ENCODE measurements at regions not wholly inside any gene's neighbourhood (a gene's known extent, or its start where the extent isn't known, plus 50 kb on each side); places are given as distances from the start of the nearest gene placed in this dataset.

- H3K4me3 ChIP-seq (ENCODE audit: low read depth, low read length) = no peak overlapping the region
- DNase-seq = no peak
- no peak for TF ChIP-seq CTCF (IDR thresholded peaks at IDR 0.05; ENCODE audit: low read depth, low read length, missing control alignments)
- H3K27ac ChIP-seq = no peak overlapping the region
- in situ Hi-C loops (cut with HindIII; ENCODE audit: low pct_ligation_motif_present, low sequenced_read_pairs) = no loop called here
- H3K27me3 ChIP-seq (replicated peaks) = no peaks in the 10 kb centered on the region
- H3K36me3 ChIP-seq (replicated peaks) = no peaks in the 10 kb centered on the region
Measured at GRCh38 chr7:155997431-155998327, 185.4 kb upstream of the SHH start.

GRCh38 chr7:155996718-155997280 lies 184.5 kb upstream of the SHH start:
- no peaks in the 10 kb centered on the region for H3K36me3 ChIP-seq (replicated peaks)
- no peaks in the 10 kb centered on the region for H3K27me3 ChIP-seq (replicated peaks)
- no peak for TF ChIP-seq CTCF (IDR thresholded peaks at IDR 0.05; ENCODE audit: low read depth, low read length, missing control alignments)
- no peak overlapping the region for H3K4me3 ChIP-seq (ENCODE audit: low read depth, low read length)
- no peak for DNase-seq
- in situ Hi-C loops (cut with HindIII; ENCODE audit: low pct_ligation_motif_present, low sequenced_read_pairs) = no loop called here
- H3K27ac ChIP-seq = no peak overlapping the region

GRCh38 chr7:155995183-155995612 lies 182.9 kb upstream of the SHH start:
- Histone ChIP-seq H3K4me3 (ENCODE audit: low read depth, low read length) (no peak overlapping the region), H3K27me3 (replicated peaks) (no peaks in the 10 kb centered on the region), H3K36me3 (replicated peaks) (no peaks in the 10 kb centered on the region), H3K27ac (no peak overlapping the region)
- no peak for DNase-seq
- no peak for TF ChIP-seq CTCF (IDR thresholded peaks at IDR 0.05; ENCODE audit: low read depth, low read length, missing control alignments)
- in situ Hi-C loops (cut with HindIII; ENCODE audit: low pct_ligation_motif_present, low sequenced_read_pairs) = no loop called here

- in situ Hi-C loops (cut with HindIII; ENCODE audit: low pct_ligation_motif_present, low sequenced_read_pairs) = no loop called here
Measured at GRCh38 chr7:155994279-155994811, 182.1 kb upstream of the SHH start.

More at GRCh38 chr7:155994279-155994811, 182.1 kb upstream of the SHH start:
- H3K4me3 ChIP-seq (ENCODE audit: low read depth, low read length) = no peak overlapping the region
- no peaks in the 10 kb centered on the region for H3K27me3 ChIP-seq (replicated peaks)
- no peaks in the 10 kb centered on the region for H3K36me3 ChIP-seq (replicated peaks)
- DNase-seq = no peak
- no peak for TF ChIP-seq CTCF (IDR thresholded peaks at IDR 0.05; ENCODE audit: low read depth, low read length, missing control alignments)
- H3K27ac ChIP-seq = no peak overlapping the region

Data from brain microvascular endothelial cell (primary cell).